Body of pancreas (tissue), 4 donors: ENCODE measurements at regions not wholly inside any gene's neighbourhood (a gene's known extent, or its start where the extent isn't known, plus 50 kb on each side); places are given as distances from the start of the nearest gene placed in this dataset.

Source experiments
- ATAC-seq: fragments of 150-250 bp; one replicate; pipeline ENCODE4 v1.9.1; 2016
- DNase-seq, 4 donors: peaks; one replicate each; pipeline ENCODE4 v3.0.0-alpha.2; 2019
- H3K27ac ChIP-seq, 4 donors: fragments of 200-600 bp; sonication (generic); 1 replicate in 3 of 4; 2 replicates in 1 of 4; pipeline versions ENCODE4 v1.5.1 to v1.6.1; 2016 to 2019; ENCODE audit warnings: mild to moderate bottlenecking in 1 of 4, mixed read lengths in 1 of 4, moderate library complexity in 1 of 4
- H3K27me3 ChIP-seq, 2 donors: fragments of 200-600 bp; sonication (generic); one replicate each; pipeline ENCODE4 v1.6.0; 2016; ENCODE audit warnings: mild to moderate bottlenecking in 1 of 2
- H3K36me3 ChIP-seq, 2 donors: fragments of 200-600 bp; sonication (generic); replicated peaks in 1 of 2; 2 replicates each; pipeline ENCODE4 v1.5.1; 2016; ENCODE audit warnings: low read depth in 2 of 2; ENCODE audit not compliant: insufficient read depth in 1 of 2
- H3K4me1 ChIP-seq: fragments of 200-600 bp; sonication (generic); one replicate; pipeline ENCODE4 v1.6.0; 2016
- H3K4me3 ChIP-seq, 2 donors: fragments of 200-600 bp; sonication (generic); 1 replicate in 1 of 2; 2 replicates in 1 of 2; pipeline ENCODE4 v1.5.1; 2016 to 2019
- H3K9me3 ChIP-seq, 3 donors: fragments of 200-600 bp; sonication (generic); 1 replicate in 2 of 3; 2 replicates in 1 of 3; pipeline ENCODE4 v1.5.1; 2016
- CTCF ChIP-seq, 7 experiments: fragments of 450-650 bp in 4 of 7; fragments of 200-600 bp in 3 of 7; sonication (generic) in 3 of 7; IDR thresholded peaks; one replicate each; pipeline ENCODE4 v1.5.1; 2016 to 2019; ENCODE audit warnings: antibody characterized with exemption in 7 of 7
- POLR2A ChIP-seq, 3 donors: fragments of 450-650 bp; IDR thresholded peaks; one replicate each; pipeline ENCODE4 v1.6.1; 2016; ENCODE audit warnings: antibody characterized with exemption in 3 of 3, mild to moderate bottlenecking in 2 of 3
- WGBS, 2 donors: methylation state at CpG; one replicate each; pipeline ENCODE4 v1.1.5; 2017; 5-methylcytosine and 5-hydroxymethylcytosine counted together
- intact Hi-C: fragments of 100-400 bp; cut with DNase I; formaldehyde crosslinking; loops from one replicate; pipeline ENCODE4 v1.15.1; 2023

- TF ChIP-seq CTCF (IDR thresholded peaks at IDR 0.05) (no peak), POLR2A (IDR thresholded peaks at IDR 0.05) (no peak)
- no peaks in the 10 kb centered on the region for H3K27me3 ChIP-seq
- no peaks in the 10 kb centered on the region for H3K36me3 ChIP-seq
- DNase-seq (no peak), ATAC-seq (no peak)
- H3K27ac ChIP-seq, result no peak overlapping the region
- H3K4me1 ChIP-seq, result no peaks in the 10 kb centered on the region
- no peaks in the 10 kb centered on the region for H3K9me3 ChIP-seq
- no peak overlapping the region for H3K4me3 ChIP-seq
- intact Hi-C loops, result no loop called here
- WGBS, 2 donors, result 67 to 88% methylated on average over 2 to 3 of the region's 3 CpGs
Observed at GRCh38 chr16:54353097-54353496, 66.5 kb upstream of the IRX3 start.

GRCh38 chr16:54351171-54351570 lies 64.6 kb upstream of the IRX3 start:
- no peak overlapping the region for H3K27ac ChIP-seq
- intact Hi-C loops, result no loop called here
- no peak overlapping the region for H3K4me3 ChIP-seq
- no peaks in the 10 kb centered on the region for H3K9me3 ChIP-seq
- no peaks in the 10 kb centered on the region for H3K27me3 ChIP-seq
- no peaks in the 10 kb centered on the region for H3K4me1 ChIP-seq
- TF ChIP-seq POLR2A (IDR thresholded peaks at IDR 0.05) (no peak), CTCF (IDR thresholded peaks at IDR 0.05) (no peak)
- ATAC-seq (no peak), DNase-seq (no peak)
- H3K36me3 ChIP-seq, result no peaks in the 10 kb centered on the region
- 66 to 79% methylated on average over 5 of the region's 5 CpGs for WGBS, 2 donors

GRCh38 chr16:54347961-54348360 lies 61.4 kb upstream of the IRX3 start:
- ATAC-seq, result no peak
- no peak for TF ChIP-seq POLR2A (IDR thresholded peaks at IDR 0.05)
- TF ChIP-seq CTCF (IDR thresholded peaks at IDR 0.05), result no peak
- no peak for DNase-seq
- H3K4me1 ChIP-seq, result no peaks in the 10 kb centered on the region
- H3K9me3 ChIP-seq, result no peaks in the 10 kb centered on the region
- no peak overlapping the region for H3K27ac ChIP-seq
- H3K27me3 ChIP-seq, result no peaks in the 10 kb centered on the region
- WGBS, 2 donors, result 73 to 100% methylated on average over 1 of the region's 1 CpG
- intact Hi-C loops, result no loop called here
- no peak overlapping the region for H3K4me3 ChIP-seq
- no peaks in the 10 kb centered on the region for H3K36me3 ChIP-seq

GRCh38 chr16:54346041-54346440 lies 59.5 kb upstream of the IRX3 start:
- H3K4me1 ChIP-seq, result no peaks in the 10 kb centered on the region
- no peak overlapping the region for H3K27ac ChIP-seq
- no peaks in the 10 kb centered on the region for H3K27me3 ChIP-seq
- no peaks in the 10 kb centered on the region for H3K36me3 ChIP-seq
- no peak for ATAC-seq
- intact Hi-C loops, result no loop called here
- DNase-seq, result no peak
- 55 to 61% methylated on average over 3 of the region's 3 CpGs for WGBS, 2 donors
- H3K9me3 ChIP-seq, result no peaks in the 10 kb centered on the region
- TF ChIP-seq CTCF (IDR thresholded peaks at IDR 0.05) (no peak), POLR2A (IDR thresholded peaks at IDR 0.05) (no peak)
- no peak overlapping the region for H3K4me3 ChIP-seq
